ENCODE measurements at regions not wholly inside any gene's neighbourhood (a gene's known extent, or its start where the extent isn't known, plus 50 kb on each side); places are given as distances from the start of the nearest gene placed in this dataset.
"Not testable (repeated sequence)": the region's sequence is repeated elsewhere in the genome, so short reads cannot be mapped to it uniquely, and the experiment has no call there.

DNA sequence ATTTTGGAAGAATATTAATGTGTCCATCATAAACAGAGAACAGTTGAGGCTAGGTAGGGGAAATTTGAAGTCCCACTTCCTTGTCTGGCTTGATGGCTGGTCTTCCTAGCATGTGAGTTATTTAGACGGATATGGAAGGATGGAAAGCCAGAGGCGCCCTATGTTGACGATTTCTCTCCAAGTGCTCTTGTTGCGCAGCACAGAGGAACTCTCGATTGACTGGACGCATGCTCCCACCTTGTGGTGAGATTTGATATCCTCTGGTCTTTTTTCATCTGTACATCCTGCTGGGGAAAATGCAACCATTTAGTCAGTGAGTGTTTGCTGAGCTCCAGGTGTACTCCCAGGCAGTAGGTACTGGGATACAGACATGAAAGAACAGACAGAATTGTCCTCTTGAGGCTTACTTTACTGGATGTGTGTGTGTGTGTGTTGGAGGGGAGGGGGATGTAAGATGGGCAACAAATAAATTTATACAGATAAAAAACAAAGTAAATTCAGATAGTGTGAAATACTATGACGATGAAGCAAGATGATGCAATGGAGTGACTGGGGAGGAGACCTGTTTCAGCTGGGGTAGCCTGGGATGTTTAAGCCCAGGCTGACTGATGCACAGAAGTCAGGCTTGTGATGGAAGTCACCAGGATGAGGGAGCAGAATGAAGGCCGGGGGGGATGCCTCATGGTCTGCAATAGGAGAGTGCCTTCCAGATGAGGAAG is 137.2 kb downstream of the TRIM43 start:
- peak; percentile 89 for DNase-seq

DNA sequence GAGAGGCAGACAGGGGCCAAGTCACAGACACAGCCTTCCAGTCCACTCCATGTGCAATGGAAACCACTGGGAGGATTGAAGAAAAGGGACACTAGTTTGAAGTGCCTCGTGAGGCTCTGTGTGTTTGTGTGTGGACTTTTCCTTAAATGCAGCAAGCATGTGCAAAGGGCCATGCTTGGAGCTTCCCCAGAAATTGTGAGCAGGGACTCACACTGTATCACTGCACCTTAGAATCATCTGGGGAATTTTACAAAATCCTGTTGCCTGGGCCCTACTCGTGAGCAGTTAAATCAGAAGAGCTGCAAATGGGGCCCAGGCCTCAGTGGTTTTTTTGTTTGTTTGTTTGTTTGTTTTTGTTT is 137.8 kb downstream of the TRIM43 start:
- DNase-seq = no peak

DNA sequence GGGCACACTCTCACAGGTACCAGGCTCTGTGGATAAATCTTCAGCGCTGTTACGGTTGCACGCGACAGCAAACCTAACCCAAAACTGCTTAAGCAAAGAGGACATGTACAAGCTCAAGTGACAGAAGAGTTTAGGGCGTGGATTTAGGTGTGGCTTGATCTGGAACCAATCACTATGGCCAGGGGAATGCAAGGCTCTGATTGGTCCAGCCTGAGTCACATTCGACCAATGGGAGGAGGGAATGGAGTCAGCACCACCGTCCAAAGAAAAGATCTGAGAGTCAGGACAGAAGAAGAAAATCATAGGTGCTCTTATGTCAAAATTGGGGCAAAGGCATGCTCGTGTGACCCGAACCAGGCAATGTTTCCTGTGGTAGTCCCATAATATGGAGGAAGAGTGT is 139.0 kb downstream of the TRIM43 start:
- DNase-seq = no peak

DNA sequence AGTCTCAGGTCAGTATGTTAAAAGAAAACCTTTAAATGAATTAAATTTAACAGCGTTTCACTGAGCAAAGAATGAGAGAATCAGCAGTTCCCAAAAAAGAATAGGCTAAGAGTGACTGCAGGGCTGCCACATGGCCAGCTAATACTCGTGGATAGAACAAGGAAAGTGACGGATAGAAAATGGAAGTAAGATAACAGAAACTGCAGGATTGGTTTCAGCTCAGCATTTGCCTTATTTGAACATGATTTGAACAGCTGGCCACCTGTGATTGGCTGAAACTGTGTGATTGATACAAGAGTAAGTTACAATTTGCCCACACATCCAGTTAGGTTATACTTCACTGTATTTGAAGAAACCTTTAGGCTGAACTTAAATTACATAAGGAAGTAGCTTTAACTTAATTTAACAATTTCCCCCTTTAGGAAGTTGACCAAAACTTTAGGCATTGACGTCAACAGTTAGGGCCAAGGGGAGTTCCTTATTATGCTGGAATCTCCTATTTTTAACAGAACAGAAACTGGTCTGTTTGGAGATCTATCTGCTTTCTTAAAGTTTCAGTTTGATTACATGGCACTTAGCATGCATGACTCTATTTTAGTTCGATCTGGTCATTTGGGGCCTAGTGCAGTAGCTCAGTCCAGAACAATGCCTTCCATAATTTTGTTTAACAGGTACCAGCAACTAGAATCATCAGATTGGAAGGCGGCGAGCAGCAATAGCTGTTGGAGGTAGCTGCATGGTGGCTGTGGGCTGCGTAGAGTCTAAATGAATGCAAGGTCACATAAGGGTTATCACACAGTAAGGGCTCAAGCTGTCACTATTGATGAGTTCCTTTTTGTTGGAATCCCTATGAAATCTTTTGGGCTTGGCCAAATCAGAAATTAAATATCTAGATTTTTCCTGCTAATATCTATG is 143.4 kb downstream of the TRIM43 start:
- DNase-seq = no peak

DNA sequence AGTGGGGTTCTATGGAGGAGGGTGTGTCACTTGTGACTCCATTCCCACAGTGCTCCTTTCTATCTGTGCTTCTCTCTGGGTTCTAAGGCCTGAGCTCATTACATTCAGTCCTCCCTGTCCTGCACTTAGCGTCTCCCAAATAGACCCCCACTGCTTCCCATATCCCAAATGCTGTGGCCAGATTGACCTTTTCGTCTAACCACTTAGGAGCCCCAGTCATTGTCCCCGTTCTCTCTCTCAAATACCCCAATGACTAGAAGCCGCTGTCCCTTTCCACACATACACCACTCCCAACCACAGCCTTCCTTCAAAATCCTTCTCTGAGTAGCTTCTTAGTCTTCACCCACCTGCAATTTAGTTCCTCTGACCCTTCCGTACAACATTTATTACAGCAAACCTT is 146.5 kb downstream of the TRIM43 start:
- no peak for DNase-seq

DNA sequence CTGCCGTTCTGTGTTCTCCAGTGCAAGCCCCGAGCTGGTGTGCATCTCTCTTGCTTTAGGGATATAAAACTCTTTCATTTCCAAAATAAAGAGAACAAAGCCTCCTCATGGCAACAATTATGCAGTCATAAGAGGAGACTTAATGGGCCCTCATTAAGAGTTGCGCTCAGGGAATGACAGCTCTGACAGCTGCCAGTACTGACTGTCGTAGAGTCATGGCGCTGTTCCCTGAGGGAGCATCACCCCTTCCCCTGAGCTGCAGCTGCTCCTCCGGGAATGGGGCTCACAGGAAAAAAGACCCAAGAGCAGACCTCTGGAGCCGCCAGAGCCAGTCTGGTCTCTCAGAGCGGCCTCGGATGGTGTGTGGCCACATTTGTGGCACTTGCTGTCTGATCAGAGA is 160.3 kb downstream of the TRIM43 start:
- DNase-seq = not testable (repeated sequence)

DNA sequence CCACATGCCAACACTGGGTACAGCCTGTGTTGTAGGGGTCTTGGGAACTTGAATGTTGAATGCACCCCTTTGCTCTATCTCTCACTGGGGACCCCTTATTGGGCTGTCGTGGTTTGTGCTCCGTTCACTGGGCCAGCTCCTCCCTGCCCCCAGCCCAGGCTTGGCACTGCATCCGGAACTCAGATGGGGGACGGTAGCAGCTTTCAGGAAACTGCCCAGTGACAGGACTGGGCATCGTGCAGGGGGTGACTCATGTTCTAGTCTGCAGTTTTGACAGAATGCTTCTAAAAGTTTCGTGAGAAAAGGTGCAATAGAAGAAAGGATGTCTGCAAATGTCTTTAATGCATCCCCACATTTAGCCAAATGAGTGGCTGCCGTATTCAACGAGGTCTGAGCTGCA is 162.0 kb downstream of the TRIM43 start:
- DNase-seq = not testable (repeated sequence)

DNA sequence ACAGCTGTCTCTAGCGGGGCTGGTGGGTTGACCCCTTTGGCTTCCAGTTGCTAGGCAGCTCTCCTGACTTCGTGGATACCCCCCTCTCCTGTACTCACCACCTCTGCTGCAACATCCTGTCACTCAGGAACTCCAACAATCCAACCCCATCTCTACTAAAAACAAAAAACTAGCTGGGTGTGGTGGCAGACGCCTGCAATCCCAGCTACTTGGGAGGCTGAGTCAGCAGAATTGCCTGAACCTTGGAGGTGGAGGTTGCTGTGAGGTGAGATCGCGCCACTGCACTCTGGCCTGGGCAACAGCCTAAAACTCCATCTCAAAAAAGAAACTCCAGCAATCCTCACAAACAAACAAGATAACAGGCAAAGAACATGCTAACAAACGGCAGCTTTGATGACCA is 162.4 kb downstream of the TRIM43 start:
- not testable (repeated sequence) for DNase-seq

DNA sequence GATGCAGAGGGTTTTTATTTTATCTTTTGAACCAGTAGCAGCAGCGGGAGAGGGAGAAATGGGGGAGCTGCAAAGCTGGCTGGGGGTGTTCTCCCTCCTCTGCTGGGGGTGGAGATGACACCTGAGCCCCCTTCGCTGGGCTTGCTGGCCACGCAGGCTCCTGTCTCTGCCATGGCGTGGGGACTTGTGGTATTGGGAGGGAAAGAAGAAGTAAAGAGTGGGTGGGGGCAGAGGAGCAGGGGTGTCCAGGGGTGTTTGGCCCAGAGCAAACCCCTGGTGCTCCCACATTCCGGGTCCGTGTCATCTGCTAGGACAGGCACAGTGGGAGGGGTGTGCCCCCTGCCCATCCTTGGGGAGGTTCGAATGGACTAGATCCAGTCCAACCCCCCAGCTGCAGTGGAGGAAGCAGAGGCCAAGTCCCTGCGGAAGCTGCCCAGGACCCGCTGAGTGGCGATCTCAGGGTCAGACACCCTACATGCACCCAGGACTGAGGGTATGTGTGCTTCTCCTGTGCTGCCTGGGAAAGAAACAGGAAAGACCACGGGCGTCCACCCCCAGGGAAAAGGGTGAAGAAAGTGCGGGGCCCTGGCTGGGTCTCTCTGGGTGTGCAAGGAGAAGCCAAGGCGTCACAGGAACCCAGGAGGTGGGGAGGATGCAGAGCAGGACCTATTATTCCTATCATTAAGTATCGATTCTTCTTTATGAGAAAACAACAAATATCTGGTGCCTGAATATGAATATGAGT is 163.2 kb downstream of the TRIM43 start:
- not testable (repeated sequence) for DNase-seq

DNA sequence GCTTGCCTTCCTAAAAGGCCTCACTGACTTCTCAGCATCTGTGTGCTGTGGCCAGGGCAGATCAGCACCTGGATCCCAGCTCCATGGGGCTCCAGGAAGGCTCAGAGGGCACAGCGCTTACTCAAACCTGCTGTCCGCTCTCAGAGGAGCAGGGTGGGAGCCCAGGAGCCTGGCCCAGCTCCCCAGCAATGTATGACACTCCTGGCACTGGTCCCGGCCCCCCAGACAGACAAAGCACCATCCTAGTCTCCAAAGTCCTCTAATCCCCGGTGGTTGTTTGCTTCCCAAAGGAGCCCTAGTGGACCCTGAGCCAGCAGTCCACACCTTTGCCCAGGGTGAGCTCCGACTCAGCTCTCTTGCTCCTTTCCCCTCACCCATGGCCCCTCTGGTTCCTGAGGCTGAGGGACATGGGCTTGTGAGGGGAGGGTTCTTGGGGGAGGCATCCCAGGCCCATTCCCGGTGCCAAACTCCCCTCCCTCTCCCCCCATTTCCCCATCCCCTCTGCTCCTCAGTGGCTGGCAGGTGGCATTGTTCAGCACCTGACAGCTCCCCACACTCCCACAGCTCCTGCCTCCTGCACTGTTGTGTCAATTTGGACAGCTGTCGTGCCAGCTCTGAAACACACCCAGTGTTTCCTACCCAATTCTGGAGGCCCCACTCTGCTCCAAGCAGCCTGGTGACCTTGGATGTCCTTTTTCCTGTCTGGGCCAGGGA is 164.3 kb downstream of the TRIM43 start:
- not testable (repeated sequence) for DNase-seq

DNA sequence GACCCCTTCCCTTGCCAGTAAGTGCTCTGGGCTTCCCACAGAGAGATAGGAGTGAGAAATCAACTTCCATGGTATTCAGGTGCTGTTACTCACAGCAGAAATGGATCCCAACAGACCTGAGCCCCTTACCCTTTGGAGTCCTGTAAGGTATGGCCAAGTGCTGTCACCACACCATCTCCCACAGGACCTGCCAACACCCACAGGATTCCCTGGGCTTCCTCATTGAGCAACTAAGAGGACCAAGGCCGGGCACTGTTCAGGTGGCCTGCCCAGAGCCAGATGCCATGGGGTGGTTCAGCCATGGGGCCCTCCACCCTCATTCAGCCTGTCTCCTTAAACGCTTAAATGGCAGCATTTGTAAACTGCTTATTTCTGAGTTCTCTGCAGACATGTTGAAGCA is 166.2 kb downstream of the TRIM43 start:
- DNase-seq = no peak

DNA sequence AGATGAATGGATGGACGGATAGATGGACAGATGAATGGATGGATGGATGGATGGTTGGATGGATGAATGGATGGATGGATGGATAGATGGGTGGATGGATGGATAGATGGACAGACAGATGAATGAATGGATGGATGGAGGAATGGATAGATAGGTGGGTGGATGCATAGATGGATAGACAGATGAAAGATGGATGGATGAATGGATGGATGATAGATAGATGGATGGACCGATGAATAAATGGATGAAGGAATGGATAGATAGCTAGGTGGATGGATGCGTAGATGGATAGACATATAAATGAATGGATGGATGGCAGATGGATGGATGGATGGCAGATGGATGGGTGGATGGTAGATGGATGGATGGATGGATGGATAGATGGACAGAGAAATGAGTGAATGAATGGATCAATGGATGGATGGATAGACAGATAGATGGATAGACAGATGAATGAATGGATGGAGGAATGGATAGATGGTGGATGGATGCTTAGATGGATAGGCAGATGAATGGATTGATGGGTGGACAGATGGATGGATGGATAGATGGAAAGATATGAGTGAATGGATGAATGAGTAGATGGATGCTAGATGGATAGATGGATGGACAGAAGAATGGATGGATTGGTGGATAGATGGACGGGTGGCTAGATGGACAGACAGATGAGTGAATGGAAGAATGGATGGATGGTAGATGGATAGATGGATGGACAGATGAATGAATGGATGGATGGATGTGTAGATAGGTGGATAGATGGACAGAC is 167.9 kb downstream of the TRIM43 start:
- DNase-seq = no peak

DNA sequence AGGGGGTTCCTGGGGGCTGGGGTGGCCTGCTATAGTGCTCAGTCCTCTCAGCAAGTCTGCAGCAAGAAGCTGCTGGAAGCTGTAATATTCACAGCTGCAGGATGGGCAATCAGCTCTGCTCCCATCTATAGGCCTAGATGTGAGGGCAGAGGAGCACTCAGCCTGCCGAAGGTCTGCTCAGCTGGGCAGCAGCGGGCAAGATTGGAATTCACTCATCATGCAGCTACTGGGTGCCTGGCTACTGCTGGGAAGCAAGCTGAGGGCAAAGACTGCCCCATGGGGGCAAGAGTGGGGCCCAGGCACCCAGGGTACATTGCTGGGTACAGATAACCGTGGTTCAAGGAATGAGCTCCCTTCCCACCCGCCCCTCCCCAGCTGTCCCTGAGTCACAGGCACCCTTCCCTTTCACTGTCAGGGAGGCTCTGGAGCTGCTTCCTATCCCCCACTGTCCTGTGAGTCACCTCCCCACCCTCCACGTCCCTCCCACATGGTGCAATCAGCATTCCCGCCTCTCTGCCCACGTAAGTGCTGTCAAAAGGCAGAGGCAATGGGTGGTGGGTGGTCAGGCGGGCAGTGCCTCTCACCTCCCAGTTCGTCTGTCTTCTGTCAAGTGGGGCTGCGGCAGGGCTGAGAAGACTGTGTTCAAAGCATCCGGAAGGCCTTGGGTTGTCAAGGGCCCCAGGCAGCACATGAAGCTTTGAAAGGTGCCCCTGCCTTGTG is 169.2 kb downstream of the TRIM43 start:
- DNase-seq = peak; percentile 83

DNA sequence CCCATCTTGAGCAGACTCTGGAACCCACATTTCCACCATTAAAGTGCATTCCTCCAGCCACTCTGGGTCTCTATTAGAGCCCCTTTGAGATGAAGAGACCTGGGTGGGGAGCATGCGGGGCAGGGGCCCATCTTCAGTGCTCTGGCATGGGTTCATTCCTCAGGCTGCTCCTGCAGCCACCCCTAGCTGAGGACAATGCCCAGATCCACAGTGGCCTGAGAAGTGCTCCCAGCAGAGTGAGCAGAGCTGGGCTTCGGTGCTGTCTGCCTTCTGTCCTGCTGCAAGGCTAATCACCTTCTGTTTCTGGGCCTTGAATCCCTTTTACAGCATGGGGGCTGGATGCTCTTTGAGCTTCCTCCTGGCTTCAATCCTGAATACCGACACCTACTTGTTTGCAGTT is 169.8 kb downstream of the TRIM43 start:
- no peak for DNase-seq

DNA sequence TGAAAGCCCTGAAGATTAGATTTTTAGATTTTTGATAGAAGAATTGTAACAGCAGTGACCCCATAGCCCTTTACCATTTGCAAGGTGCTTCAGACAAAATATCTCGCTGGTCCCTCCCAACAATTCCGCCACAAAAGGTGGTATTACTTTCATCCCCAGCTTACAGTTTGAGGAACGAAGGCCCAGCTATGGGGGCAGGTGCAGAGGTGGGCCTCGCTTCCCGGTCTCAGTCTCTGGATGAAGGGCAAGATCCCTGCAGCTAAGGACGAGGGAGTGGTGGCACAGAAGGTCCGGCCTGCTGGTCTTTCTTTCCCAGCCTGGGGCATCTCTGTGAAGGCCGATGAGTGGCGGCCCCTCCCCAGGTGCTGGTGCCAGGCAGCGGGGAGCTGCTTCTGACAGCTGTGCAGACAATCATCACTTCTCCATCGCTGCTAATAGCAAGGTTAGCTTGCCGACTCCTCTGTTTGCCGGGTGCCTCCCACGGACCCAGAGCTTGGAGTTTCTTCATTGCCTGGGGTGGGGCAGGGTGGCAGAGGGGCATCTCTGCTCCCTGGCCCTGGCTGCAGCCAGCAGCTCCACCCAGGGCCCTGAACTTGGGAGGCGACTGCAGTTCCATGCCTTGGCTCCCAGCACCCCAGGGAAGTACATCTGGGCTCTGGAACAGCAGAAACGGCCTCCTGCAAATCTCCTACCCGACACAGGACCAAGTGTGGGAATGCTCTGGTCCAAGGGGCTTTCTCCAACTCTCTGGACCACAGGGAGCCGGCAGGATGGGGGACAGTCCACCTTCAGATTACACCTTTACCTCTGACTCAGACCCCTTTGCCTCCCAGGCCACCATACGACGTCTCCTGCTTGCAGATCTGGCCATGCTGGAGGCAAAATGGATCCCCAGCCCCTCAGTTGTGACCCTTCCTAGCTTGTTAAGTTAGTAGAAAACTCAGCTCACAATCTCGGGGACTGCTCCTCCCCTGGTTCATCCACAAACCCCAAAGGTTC is 170.5 kb downstream of the TRIM43 start:
- DNase-seq = not testable (repeated sequence)

DNA sequence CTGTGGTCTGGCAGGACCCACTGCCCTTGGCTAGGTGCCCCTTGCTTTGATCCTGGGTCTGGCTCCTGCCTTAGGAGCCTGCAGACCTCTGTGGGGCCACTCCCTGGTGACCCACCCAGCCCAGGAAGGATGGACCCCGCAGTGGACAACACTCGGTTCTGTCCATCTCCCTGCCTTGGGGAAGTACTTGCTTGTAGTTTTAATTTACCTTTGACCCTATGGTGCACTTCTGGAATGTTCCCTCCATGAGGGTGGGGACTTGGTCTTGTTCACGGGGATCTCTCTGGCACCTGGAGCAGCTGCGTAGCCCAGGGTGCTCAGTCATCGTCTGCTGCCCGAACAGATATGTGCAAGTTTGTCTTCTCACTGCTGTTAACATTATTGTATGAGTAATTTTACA is 171.3 kb downstream of the TRIM43 start:
- DNase-seq = not testable (repeated sequence)

DNA sequence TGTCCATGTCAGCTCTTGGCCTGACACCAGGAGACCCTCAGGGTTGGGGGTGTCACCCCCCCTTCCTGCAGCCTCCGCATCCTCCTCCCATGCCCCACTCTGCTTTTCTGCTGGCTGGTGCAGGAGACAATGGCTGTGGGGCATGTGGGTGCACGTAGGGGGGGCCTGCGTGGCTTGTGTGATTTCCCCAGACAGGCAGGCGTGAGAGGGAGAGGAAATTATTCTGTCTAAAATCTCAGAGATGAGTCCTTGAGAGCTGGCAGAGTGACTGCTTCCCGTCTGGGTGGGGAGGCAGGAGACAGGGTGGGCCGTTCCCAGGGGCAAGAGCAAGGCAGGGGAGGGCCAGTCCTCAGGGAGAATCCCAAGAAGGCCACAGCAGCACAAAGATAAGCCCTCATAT is 173.2 kb downstream of the TRIM43 start:
- DNase-seq = not testable (repeated sequence)

DNA sequence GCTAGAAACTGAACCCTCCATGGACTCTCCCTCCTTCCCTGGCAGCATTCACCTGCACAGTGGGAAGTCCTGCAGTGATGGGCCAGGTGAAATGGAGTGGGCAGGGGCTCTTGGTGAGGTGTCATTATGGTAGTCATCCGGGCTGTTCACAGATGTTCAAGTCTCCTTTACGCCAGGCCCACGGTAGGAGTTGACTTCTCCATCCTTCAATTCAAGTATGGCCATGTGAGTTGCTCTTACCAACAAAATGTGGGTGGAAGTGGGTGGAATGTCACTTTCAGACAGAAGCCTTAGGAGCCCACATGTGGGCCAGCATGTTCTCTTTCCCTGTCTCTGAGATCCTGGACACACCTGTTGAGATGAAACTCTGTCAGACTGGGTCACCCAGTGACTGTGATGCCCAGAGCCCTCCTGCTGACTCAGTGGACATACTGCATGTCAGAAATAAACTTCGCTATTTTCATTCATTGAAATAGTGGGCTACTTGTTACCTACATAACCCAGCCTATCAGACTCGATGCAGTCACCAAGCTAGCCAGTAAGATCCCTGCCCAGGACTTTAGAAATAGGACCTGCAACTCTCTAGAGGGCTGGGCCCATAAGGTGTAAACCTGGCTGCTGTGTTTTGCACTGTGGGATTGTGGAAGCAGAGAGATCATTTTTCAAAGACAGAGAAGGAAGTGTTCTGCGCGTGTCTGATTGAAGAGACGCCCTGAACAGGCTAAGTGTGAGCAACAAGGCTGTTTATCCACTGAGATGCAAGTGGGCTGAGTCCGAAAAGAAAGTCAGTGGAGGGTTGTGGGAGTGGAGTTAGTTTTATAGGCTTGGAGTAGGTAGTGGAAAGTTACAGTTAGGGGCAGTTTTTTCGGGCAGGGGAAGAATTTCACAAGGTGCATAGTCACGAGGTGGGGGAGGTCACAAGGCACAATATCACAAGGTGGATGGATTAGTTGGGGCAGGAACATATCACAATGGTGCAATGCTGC is 174.4 kb downstream of the TRIM43 start:
- not testable (repeated sequence) for DNase-seq

All from fibroblast of skin of scalp (primary cell).